ENCODE measurements at regions not wholly inside any gene's neighbourhood (a gene's known extent, or its start where the extent isn't known, plus 50 kb on each side); places are given as distances from the start of the nearest gene placed in this dataset.
A peak's percentile ranks its signal among the peaks of the same experiment; 100 is the strongest.
"Not testable (repeated sequence)": the region's sequence is repeated elsewhere in the genome, so short reads cannot be mapped to it uniquely, and the experiment has no call there.

DNA sequence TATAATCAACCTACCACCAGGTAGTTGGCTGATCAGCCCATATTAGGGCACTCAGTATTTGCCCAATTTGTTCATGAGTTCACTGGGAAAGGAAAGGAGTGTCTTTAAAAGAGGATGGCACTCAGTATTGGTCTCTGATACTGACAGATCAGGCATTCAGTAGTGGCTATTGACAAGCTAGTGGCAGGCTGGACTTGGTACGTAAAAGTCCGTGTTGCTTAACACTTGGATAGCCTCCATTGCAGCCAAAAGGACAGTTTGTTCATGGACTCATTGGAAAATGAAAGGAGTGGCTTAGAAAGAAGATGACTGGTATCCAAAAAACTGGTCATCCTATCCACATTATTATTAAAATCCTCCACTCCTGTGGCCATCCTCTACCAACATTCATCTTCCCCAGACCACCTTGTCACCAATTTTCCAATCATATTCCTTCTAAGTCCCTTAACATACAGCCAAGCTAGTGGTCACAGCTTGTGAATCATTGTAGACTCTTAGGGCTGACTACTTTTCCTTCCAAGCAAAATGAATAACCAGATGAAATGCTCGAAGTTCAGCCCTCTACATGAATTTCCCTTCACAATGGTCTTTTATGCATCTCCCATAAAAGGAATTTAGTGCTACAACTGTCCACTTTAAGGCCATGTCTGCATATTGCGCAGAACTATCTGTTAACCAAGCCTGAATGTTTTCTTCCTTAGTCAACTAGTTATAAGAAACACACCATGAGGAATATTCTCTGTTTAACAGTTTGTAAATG lies 78.6 kb upstream of the MAGI2 start:
- DNase-seq, result no peak

DNA sequence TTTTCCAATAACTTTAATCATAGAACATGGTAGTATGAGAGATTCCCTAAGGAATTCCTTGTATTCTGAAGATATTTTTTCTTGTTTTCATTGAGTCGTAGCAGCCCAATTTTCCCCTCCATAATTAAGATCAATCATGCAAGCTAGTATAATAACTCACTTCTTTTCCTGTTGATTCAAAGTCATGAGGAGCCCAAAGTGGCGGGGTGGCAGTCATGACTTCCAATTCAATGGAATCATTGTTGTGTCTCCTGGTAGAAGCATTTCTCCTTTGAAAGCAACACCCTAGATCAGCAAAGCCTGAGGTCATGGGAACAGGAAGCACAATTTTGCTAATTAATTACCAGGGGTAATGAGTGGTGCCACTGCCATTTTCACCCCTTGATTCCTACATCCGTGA lies 77.6 kb upstream of the MAGI2 start:
- DNase-seq, result peak; percentile 5

GRCh38 chr7:79529881-79530235 lies 76.4 kb upstream of the MAGI2 start:
- no peak for DNase-seq

DNA sequence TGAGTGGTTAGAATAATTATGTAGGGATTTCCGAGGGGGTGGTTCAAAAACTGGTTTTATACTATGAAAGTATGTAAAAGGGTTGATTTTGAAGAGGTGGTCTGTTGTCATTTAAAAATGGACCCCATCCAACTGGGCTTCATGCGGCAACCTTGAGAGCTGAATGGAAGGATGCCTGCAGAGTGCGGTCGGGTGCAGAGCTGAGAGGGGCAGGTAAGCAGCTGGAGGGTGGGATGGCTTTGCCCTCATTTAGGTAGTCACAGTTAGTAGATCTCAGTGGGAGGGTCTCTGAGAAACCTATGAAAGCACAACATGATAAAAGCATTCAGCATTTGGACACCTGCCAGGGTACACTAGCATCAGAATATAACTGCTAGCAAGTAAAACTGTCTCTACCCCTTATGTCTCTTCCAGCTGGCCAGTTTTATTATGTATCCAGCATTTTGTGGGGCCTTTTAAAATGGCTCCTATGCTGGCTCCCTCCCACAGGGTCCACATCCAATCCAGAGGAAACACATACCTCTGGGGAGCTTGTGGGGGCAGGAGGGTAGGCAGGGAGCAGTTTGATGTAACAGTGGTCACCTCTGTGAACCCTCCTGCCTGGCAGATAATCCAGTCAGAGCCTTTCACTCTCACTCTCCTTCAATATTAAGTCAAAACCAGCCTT lies 75.9 kb upstream of the MAGI2 start:
- DNase-seq, result no peak

DNA sequence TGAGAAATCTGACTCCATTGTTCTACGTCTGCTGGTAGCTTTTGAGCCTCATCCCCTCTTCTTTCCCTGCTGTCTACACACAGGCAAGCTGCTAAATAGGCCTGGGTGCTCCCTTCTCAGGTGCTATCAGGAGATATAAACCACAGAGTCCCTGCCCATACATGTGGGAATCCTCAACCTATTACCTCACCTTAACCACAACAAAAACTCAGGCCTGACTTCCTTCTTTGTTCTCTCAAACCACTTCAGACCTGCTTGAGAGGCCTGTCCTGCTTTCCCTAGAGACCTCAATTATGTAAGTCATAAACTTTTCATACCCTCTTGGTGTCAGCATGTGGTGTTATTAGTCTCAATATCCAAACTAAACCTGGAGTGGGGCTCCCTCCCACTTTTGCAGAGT lies 75.0 kb upstream of the MAGI2 start:
- no peak for DNase-seq

GRCh38 chr7:79524048-79524447 lies 70.6 kb upstream of the MAGI2 start:
- DNase-seq, result no peak

GRCh38 chr7:79523436-79523835 lies 70.0 kb upstream of the MAGI2 start:
- no peak for DNase-seq

GRCh38 chr7:79520543-79520942 lies 67.1 kb upstream of the MAGI2 start:
- no peak for DNase-seq

DNA sequence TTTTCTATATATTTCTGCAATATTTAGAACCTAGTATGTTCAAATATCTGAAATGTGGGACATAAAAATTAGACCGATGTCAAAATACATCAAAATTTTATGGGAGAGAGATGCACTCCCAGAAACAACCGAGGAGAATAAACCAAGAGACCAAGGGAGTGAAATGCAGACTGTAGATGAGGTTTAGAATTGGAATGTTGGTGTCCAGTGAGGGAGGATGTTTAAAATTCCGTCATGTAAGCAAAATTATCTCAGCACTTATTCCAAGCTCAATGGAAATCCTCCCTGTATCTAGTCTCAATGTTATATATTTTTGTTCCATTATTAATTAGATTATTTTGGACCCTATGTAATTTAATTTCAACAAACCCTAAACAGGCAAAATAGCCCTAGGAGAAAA lies 61.9 kb upstream of the MAGI2 start:
- DNase-seq, result no peak

GRCh38 chr7:79513261-79513660 lies 59.8 kb upstream of the MAGI2 start:
- no peak for DNase-seq

GRCh38 chr7:79512261-79512660 lies 58.8 kb upstream of the MAGI2 start:
- no peak for DNase-seq

DNA sequence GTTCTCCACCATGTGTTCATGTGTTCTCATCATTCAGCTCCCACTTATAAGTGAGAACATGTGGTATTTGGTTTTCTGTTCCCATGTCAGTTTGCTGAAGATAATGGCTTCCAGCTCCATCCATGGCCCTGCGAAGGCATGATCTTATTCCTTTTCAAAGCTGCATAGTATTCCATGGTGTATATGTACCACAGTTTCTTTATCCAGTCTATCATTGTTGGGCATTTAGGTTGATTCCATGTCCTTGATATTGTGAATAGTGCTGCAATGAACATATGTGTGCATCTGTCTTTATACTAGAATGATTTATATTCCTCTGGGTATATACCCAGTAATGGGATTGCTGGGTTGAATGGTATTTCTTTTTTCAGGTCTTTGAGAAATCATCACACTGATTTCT lies 57.6 kb upstream of the MAGI2 start:
- not testable (repeated sequence) for DNase-seq

DNA sequence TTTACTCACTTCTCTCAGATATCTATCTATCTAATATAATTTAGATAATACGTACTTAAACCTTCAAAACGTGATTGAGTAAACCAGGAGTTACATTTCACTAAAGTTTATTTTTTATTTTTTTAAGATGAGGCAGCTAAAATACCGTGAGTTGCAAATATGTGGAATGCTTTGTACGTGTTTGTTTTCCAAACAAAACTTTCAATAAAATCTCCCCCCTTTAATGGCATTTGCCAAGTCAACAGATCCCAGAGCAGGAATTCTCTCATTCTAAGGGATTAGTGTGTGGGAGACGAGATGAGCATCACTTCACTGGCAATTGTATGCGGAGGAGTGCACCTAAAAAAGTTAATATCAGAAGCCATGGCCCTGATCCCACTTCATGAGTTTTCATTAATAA lies 53.7 kb upstream of the MAGI2 start:
- DNase-seq, result no peak

- DNase-seq, result no peak
Observed at GRCh38 chr7:79506481-79506880, 53.0 kb upstream of the MAGI2 start.

DNA sequence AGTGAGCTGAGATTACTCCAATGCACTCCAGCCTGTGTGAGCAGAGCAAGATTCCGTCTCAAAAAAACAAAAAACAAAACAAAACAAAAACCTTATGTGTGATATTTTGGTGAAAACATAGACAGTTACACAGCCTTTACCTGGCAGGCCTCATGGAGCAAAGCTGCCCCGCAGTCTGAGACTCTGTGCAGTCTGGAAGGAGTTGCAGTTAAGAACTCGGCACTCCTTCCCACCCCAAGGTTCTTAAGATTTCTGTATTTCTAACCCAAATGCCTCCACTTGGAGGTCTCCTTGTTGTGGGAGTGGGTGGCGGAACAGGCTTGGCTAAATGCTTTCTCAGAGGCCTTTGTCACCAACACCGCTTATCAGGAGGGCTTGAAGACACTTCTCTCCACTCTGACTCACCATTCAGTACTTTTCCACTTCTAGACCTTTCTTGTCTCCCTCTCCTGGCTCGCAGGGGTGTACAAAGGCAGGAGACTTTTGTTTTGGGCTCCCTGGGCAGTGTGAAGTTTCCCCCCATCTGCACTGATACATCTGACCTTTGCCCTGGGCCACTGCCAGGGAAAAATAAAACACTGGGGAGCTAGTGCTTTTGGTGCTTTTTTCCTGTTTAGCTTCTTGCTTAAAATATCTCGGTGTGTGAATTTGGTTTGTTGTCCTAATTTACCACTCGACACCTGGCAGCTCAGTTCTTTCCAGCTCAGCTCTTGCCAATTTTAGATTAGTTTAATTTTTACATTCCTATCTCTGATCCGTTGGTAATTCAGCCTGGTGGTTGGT lies 51.3 kb upstream of the MAGI2 start:
- no peak for DNase-seq

All from NCI-H1105 (cell line).